RKO (cell line): ENCODE measurements at regions not wholly inside any gene's neighbourhood (a gene's known extent, or its start where the extent isn't known, plus 50 kb on each side); places are given as distances from the start of the nearest gene placed in this dataset.

ENCODE experiments used
- DNase-seq: peaks from one replicate; pipeline ENCODE4 v3.0.0-alpha.2; 2016; ENCODE audit warnings: low spot score

DNA sequence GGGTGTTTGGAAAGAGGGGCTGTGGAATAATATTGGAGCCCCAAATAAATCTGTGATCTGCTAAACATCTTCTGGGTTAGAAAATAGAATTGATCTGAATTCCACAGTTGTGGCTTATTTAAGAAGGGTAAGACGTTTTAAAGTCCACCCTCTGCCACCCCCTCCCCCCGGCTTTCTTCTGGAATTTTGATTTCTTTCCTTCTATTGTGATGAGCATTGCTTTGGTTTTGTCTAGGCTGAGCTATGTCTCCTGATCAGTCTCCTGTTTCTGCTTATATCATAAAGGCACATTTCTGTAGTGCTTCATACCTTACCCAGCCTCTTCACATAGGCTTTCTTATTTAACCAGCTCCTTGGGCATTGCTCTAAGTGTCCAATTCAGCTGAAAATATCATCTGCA is 77.3 kb upstream of the SLC38A2 start:
- DNase-seq: no peak

DNA sequence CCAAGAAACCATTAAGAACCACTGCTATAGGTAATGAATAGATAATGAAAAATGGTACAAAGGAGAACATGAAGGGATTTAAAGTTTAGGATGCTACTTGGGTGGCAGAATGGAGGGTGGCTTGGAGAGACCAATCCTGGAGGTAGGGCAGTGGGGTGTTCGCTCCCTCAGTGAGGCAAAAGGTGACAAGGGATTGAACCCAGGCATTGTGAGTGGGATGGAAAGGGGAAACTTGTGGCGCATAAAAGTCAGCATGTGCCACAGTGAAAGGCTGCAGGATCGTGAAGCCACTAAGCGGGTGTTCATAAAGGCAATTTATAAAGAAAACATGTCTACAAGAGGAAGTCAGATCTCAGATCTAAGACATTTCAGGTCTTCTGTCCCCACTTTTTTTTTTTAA is 76.7 kb upstream of the SLC38A2 start:
- no peak for DNase-seq

DNA sequence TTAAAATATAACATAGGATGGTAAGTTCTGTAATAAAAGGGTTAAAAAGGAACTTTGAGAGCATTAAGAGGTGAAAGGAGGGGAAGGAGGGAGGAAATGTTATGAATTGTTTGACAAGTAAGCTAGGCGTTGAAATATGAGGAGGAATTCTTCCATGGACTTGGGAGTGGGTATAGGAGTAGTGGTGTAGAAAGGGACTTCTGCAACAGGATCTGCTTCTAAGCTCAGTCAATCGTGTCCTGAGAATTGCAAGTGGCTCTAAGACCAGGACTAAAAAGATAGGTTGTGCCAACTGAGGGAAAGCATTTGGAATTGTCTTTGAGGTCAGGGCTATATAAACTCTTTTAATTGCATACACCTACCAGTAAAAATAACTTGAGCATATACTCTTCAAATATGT is 74.1 kb upstream of the SLC38A2 start:
- DNase-seq: no peak

DNA sequence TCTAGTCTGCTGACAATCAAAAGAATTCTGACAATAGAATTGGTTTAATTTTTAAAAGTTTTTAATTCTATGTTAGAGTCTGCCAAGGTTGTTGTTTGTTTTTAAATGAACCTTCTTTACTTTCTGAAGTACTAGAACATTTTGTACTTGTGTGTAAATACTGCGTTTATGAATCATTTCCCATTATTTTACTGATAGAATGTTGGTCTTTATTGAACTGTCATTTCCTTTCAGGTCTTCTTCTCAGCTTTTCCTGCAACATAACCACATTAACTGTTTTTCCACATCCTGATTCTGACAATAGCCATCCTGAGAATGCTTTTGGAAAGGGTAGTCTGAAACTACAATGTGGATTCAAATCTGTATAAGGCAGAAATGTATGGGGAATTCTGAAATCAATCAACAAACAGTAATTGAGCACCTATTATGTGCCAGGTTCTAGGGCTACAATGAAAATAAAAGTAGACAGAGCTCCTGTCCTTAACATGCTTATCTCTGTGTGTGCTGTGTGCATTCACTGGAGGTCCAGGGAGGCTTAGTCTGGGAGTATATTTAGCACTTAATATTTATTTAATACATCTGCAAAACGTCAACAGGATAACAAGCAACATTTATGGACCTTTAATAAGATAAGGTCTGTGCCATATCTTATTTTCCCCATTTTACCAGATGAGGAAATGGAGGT is 73.1 kb upstream of the SLC38A2 start:
- no peak for DNase-seq

DNA sequence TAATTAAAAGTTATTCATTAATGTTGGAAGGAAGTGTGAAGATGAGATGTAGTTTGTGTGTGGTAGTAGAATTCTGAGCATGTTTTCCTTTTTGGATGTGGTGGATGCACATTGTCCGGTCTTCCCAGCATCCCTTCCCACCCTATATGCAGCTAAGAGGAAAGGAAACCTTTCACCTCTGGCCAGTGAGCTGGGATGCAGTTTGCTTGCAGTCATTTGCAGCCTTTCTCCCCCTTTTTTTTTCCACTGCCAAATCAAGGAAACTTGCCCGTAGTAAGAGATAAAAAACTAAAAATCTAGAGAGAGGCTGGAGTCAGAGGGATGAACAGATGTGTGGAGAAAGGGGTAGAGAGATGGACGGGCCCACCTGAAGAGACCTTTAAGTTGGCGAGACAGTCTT is 72.5 kb upstream of the SLC38A2 start:
- no peak for DNase-seq

DNA sequence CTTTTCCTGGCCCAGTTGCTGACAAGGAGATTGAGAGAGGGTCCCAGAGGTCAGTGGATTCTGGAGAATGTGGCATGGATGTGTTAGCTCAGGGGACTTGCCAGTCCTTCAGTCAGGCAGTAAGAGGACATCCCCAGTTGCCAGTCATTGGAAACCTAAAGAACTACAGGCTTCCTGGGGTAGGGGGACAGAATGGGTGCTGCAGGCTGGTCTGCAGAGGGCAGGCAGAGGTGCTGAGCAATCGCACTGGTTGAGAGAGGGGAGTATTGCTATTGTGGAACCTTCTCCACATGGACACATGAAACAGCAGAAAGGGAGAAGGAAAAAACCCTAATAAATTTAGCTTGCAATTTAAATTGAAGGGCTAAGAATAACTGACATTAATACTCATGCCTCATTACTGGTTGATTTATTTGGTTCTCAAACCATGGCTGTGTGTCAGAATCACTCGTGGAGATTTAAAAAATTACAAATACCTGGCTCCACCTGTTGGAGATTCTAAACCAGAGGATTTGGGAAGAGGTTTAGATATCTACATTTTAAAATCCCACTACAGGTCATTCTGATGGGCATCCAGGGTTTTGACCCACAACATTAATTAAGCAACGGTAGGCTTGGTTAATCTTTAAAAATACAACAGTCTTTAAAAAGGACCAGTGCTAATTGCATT is 71.2 kb upstream of the SLC38A2 start:
- DNase-seq: no peak

DNA sequence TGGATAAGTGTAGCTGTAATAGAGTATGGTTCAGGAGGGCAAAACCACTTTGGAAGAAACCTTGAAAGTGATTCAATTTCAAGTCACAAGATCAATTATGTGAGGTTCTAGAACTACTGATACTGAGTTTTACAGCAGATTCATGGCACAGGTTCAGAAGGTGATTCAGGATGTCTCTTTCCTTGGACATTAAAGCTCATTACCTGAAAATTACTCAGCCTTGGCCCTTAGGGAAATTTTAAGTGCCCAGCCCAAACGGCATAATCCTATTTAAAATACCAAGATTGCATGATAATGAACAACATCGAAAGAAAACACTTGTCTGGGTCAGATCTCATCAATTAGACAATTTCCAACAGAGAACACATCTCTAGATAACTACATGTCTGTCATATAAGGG is 70.2 kb upstream of the SLC38A2 start:
- DNase-seq: no peak

DNA sequence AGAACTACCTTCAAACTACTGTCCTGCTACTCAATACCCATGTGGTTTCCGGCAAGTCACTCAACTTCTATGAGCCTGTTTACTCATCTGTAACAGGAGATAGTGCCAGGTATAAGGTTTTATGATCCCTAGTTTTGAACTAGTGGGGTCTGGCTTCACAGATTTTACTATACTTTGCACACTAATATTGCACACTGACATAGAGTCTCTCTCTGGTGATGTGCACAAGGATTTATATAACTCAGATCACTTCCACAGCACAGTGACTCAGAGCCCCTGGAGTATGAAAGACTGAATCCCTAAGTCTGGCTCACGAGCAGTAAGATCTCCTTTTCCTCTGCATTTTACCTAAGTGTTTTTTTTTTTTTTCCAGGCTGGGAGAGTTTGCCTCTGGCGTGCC is 69.7 kb upstream of the SLC38A2 start:
- no peak for DNase-seq

DNA sequence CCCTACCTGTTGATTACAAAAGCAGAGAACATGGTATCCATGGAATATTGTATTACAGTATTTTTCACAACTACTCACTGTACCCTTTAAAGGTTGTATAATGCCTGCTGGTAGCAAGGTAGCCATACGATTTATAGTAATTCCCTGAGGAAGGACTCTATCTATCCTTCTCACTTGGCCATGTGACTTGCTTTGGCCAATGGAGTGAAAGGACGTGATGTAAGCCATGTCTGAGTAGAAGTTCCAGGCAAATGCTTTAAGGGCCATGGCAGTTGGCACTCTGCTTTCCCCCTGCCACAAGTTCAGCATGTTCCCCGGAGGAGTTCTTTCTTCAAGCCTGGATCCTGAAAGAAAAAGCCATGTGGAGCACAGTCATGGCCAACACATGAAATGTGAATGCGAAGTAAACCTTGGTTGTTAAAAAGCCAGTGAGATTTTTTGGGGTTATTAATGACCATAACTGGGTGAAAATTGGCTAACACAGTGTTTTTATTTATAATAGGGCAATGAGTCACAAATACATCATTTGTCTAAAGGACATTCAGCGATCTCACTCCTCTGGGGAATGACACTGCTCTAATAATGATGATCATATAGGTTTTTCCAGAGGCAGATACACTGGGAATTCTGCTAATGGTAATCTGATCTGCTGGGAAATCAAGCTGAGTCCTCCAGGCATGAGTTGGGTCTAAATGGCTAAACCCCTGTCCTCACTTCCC is 67.4 kb upstream of the SLC38A2 start:
- DNase-seq: no peak

DNA sequence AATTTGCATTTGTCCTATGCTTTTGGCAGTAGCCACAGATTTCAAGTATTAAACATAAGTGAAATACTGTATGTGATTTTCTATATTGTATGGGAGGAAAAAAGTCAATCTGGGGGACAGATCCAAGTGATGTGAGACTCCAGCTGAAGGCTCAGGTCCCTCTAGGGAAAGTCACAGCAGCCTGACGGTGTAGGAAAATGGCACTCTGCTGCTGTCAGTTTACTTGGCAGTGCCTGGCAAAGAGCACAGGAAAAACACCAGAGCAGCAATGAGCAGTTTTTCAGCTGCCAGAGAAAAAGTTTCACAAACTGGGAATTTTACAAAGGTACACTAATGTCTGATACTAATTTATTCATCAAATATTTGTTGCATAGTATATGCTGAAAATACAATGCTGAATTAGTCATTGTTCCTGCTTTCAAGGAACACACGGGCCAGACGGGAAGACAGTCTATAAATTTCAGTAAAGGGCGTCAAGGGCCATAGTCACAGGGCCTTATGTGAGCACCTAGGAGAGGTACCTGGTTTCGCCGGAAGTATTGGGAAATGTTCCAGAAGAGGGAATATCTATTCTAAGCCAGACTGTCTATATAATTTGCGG is 66.2 kb upstream of the SLC38A2 start:
- DNase-seq: no peak

DNA sequence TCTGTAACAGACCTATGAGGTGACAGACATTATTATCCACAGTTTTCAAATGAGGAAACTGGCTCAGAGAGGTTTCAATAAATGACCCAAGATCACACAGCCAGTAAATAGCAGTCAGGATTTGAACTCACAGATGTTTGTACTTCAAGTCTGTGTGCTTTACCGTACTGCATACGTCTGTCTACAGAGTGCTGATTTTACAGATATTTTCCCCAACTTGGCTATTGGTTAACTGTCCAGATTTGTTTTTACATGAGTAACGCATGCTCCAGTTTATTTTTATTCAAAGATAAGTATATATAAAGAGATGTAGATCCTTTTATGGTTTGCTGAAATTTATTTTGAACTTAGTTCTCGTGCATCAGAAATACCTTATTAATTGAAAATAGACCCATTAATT is 65.7 kb upstream of the SLC38A2 start:
- no peak for DNase-seq

DNA sequence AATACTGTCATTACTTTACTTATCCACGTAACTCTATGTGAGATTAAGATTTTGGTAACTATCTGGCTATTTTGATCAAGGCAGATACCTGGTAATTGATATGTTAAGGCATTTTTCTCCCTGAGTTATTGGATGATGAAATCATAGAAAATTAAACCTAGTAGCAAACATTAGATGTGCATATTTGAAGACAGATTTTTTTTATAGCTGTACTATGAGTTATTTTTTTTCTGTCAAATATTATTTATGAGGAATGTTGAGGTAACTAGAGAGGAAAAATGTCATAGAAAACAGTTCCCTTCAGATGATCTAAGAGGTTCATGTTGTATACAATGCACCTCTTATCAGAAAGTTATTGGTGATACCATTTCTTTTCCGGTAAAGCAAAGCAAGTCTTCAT is 64.9 kb upstream of the SLC38A2 start:
- DNase-seq: no peak

DNA sequence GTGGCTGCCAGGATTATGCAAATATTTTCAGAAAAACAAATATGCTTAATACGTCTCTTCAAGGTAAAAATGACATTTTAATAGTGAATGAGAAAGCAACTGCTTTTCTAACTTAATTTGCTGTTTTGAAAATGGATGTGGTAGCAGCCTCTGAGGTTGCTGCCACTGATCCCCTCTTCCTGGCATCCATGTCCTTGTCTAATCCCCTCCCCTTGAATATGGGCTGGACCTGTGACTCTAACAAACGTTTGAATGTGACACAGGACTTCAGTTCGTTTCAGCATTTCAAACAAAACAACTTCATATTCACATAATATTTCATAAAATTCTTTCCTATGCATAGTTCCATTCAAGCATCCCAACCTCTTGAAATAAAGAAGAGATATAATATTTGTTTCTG is 64.2 kb upstream of the SLC38A2 start:
- no peak for DNase-seq

DNA sequence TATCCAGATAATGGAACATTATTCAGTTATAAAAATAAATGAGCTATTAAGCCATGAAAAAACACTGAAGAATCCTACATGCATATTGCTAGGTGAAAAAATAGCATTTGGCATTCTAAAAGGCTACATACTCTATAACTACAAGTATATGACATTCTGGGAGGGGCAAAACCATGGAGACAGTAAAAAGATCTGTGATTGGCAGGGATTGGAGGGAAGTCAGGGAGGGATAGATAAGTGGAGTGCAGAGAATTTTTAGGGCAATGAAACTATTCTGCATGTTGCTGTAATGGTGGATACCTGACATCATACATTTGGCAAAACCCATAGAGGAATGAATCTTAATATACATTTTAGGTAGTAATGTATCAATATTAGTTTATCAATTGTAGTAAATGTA is 63.1 kb upstream of the SLC38A2 start:
- DNase-seq: no peak

DNA sequence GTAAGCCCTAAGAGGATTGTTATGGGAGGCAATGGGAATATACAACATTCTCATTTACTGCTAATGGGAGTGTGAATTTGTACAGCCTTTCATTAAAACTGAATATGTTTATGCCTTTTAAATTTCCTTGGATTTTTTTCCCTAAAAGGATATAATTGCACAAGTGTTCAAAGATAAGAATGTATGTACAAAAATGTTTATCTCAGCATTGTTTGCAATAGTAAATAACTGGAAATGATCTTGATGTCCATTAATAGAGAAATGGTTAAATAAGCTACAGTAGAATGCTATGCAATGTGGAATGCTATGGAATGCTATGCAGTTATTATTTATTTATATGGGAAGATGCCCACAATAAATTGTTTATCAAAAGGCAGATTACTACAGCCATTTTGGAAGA is 62.5 kb upstream of the SLC38A2 start:
- no peak for DNase-seq

DNA sequence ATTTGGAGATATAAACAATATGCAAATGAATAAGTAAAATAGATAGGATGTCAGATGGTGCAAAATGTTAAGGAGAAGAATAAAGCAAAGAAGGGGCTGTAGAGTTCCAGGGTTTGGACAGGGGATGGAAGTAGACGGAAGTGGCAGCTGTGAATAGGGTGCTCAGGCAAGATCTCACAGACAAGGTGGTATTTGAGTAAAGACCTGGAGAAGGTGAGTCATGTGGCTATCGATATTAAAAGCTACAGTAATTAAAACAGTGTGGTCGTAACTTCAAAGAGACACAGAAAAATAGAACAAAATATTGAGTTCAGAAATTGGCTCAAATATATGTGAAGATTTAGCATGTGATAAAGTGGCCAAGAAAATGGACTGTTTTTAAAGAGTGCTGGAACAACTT is 61.3 kb upstream of the SLC38A2 start:
- DNase-seq: no peak

DNA sequence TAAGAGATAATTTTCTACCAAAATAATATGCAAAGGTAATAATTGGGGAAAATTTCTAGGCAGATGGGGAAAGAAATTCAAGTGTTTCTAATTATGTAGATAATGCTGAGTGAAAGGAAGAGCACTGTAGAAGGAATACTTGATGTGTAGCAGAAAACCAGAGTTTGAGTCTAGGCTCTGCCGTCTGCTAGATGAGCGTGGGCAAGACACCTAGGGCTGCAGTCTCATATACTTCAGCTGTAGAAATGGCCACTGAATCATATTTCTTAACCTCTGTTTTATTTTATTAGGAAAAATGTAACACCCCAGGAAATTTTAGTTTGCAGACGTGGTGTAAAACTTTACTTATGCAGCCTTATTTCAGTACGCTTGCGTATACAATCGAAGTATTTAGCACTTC is 59.8 kb upstream of the SLC38A2 start:
- DNase-seq: peak; percentile 67

DNA sequence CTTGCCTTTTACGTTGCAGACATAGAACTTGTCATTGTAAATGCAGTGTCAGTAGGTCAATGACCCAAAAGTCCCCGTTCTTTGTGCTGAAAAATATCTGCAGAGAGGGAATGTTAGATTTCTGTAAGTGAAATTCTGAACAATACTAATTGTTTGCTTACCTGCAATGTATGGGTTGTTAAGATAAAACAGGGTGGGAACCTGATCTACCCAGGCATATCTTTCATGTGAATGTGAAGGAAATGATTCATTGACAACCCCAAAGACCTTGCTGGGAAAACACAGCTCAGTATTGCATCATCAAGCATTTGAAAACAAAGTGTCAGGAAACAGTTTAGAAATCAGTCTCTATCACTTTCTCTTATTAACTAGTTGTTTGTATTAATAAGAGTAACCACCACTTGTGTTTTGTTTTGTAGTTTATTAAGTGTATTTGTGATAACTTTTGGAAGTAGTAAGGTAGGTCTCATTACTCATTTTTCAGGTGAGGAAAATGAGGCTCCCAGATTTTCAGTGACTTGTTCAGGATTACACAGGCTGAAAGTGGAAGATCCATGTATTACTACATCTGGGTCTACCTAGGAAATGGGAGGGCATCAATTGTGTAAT is 57.9 kb upstream of the SLC38A2 start:
- peak; percentile 98 for DNase-seq
